ENCODE measurements at regions not wholly inside any gene's neighbourhood (a gene's known extent, or its start where the extent isn't known, plus 50 kb on each side); places are given as distances from the start of the nearest gene placed in this dataset.

DNA sequence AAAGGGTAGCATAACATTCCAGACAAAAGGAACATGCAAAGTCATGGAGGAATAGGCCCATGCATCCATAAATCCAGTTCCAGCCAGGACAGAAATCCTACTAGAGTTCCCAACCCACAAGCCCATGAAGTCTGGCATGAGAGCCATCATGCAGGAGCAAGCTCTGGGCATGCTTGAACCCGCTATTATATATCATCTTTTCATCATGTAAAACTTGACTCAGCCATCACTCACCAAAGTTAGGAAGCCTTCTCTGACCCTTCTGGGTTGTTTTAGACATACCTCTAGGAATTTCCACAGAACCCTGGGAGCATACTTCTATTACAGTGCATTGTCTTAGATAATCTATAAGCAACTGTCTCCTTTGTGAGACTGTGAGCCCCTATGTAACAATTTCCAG is 293.0 kb upstream of the NPSR1 start:
- no peak overlapping the region for H3K27ac ChIP-seq (ENCODE audit: low read depth)
- H3F3A ChIP-seq (replicated peaks; ENCODE audit: low read depth), result no peaks in the 10 kb centered on the region
- H3K4me1 ChIP-seq (ENCODE audit: insufficient read depth), result no peaks in the 10 kb centered on the region
- H3K4me3 ChIP-seq, result no peak overlapping the region
- H3K9me3 Mint-ChIP-seq, result no peaks in the 10 kb centered on the region
- H3K4me3 Mint-ChIP-seq, result no peak overlapping the region
- H3K36me3 Mint-ChIP-seq (ENCODE audit: low read depth), result no peaks in the 10 kb centered on the region
- DNase-seq (ENCODE audit: low spot score) (no peak), ATAC-seq (no peak)
- no peaks in the 10 kb centered on the region for H3K79me2 ChIP-seq (replicated peaks; ENCODE audit: insufficient read depth)
- no peaks in the 10 kb centered on the region for H3K4me1 Mint-ChIP-seq
- H4K20me1 ChIP-seq (replicated peaks; ENCODE audit: insufficient read depth), result no peaks in the 10 kb centered on the region
- TF ChIP-seq, protein P1, sequence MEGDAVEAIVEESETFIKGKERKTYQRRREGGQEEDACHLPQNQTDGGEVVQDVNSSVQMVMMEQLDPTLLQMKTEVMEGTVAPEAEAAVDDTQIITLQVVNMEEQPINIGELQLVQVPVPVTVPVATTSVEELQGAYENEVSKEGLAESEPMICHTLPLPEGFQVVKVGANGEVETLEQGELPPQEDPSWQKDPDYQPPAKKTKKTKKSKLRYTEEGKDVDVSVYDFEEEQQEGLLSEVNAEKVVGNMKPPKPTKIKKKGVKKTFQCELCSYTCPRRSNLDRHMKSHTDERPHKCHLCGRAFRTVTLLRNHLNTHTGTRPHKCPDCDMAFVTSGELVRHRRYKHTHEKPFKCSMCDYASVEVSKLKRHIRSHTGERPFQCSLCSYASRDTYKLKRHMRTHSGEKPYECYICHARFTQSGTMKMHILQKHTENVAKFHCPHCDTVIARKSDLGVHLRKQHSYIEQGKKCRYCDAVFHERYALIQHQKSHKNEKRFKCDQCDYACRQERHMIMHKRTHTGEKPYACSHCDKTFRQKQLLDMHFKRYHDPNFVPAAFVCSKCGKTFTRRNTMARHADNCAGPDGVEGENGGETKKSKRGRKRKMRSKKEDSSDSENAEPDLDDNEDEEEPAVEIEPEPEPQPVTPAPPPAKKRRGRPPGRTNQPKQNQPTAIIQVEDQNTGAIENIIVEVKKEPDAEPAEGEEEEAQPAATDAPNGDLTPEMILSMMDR (conservative IDR thresholded peaks at IDR 0.05; ENCODE audit: low read depth in 2 of 2), result no peak
- TF ChIP-seq, protein P2, sequence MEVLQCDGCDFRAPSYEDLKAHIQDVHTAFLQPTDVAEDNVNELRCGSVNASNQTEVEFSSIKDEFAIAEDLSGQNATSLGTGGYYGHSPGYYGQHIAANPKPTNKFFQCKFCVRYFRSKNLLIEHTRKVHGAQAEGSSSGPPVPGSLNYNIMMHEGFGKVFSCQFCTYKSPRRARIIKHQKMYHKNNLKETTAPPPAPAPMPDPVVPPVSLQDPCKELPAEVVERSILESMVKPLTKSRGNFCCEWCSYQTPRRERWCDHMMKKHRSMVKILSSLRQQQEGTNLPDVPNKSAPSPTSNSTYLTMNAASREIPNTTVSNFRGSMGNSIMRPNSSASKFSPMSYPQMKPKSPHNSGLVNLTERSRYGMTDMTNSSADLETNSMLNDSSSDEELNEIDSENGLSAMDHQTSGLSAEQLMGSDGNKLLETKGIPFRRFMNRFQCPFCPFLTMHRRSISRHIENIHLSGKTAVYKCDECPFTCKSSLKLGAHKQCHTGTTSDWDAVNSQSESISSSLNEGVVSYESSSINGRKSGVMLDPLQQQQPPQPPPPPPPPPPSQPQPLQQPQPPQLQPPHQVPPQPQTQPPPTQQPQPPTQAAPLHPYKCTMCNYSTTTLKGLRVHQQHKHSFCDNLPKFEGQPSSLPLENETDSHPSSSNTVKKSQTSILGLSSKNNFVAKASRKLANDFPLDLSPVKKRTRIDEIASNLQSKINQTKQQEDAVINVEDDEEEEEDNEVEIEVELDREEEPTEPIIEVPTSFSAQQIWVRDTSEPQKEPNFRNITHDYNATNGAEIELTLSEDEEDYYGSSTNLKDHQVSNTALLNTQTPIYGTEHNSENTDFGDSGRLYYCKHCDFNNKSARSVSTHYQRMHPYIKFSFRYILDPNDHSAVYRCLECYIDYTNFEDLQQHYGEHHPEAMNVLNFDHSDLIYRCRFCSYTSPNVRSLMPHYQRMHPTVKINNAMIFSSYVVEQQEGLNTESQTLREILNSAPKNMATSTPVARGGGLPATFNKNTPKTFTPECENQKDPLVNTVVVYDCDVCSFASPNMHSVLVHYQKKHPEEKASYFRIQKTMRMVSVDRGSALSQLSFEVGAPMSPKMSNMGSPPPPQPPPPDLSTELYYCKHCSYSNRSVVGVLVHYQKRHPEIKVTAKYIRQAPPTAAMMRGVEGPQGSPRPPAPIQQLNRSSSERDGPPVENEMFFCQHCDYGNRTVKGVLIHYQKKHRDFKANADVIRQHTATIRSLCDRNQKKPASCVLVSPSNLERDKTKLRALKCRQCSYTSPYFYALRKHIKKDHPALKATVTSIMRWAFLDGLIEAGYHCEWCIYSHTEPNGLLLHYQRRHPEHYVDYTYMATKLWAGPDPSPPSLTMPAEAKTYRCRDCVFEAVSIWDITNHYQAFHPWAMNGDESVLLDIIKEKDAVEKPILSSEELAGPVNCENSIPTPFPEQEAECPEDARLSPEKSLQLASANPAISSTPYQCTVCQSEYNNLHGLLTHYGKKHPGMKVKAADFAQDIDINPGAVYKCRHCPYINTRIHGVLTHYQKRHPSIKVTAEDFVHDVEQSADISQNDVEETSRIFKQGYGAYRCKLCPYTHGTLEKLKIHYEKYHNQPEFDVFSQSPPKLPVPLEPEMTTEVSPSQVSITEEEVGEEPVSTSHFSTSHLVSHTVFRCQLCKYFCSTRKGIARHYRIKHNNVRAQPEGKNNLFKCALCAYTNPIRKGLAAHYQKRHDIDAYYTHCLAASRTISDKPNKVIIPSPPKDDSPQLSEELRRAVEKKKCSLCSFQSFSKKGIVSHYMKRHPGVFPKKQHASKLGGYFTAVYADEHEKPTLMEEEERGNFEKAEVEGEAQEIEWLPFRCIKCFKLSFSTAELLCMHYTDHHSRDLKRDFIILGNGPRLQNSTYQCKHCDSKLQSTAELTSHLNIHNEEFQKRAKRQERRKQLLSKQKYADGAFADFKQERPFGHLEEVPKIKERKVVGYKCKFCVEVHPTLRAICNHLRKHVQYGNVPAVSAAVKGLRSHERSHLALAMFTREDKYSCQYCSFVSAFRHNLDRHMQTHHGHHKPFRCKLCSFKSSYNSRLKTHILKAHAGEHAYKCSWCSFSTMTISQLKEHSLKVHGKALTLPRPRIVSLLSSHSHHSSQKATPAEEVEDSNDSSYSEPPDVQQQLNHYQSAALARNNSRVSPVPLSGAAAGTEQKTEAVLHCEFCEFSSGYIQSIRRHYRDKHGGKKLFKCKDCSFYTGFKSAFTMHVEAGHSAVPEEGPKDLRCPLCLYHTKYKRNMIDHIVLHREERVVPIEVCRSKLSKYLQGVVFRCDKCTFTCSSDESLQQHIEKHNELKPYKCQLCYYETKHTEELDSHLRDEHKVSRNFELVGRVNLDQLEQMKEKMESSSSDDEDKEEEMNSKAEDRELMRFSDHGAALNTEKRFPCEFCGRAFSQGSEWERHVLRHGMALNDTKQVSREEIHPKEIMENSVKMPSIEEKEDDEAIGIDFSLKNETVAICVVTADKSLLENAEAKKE (CRISPR knock-in tag; IDR thresholded peaks at IDR 0.05), result no peak
- TF ChIP-seq, protein P3, sequence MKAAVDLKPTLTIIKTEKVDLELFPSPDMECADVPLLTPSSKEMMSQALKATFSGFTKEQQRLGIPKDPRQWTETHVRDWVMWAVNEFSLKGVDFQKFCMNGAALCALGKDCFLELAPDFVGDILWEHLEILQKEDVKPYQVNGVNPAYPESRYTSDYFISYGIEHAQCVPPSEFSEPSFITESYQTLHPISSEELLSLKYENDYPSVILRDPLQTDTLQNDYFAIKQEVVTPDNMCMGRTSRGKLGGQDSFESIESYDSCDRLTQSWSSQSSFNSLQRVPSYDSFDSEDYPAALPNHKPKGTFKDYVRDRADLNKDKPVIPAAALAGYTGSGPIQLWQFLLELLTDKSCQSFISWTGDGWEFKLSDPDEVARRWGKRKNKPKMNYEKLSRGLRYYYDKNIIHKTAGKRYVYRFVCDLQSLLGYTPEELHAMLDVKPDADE (IDR thresholded peaks at IDR 0.05), result no peak
- TF ChIP-seq CREB1 (CRISPR knock-in tag; IDR thresholded peaks at IDR 0.05; ENCODE audit: low read depth) (no peak), EZH2phosphoT487 (IDR thresholded peaks at IDR 0.05; ENCODE audit: unreplicated experiment) (no peak), JUNB (IDR thresholded peaks at IDR 0.05; ENCODE audit: unreplicated experiment) (no peak), NANOG (IDR thresholded peaks at IDR 0.05; ENCODE audit: borderline replicate concordance) (no peak), ZNF331 (CRISPR knock-in tag; IDR thresholded peaks at IDR 0.05; ENCODE audit: low read depth) (no peak), EZH2 (IDR thresholded peaks at IDR 0.05; ENCODE audit: low read depth, unreplicated experiment) (no peak), STAT1 (IDR thresholded peaks at IDR 0.05; ENCODE audit: unreplicated experiment) (no peak), POLR2AphosphoS5 (IDR thresholded peaks at IDR 0.05; ENCODE audit: low read depth) (no peak), ZNF114 (CRISPR knock-in tag; IDR thresholded peaks at IDR 0.05) (no peak)
- TF ChIP-seq, protein P4, sequence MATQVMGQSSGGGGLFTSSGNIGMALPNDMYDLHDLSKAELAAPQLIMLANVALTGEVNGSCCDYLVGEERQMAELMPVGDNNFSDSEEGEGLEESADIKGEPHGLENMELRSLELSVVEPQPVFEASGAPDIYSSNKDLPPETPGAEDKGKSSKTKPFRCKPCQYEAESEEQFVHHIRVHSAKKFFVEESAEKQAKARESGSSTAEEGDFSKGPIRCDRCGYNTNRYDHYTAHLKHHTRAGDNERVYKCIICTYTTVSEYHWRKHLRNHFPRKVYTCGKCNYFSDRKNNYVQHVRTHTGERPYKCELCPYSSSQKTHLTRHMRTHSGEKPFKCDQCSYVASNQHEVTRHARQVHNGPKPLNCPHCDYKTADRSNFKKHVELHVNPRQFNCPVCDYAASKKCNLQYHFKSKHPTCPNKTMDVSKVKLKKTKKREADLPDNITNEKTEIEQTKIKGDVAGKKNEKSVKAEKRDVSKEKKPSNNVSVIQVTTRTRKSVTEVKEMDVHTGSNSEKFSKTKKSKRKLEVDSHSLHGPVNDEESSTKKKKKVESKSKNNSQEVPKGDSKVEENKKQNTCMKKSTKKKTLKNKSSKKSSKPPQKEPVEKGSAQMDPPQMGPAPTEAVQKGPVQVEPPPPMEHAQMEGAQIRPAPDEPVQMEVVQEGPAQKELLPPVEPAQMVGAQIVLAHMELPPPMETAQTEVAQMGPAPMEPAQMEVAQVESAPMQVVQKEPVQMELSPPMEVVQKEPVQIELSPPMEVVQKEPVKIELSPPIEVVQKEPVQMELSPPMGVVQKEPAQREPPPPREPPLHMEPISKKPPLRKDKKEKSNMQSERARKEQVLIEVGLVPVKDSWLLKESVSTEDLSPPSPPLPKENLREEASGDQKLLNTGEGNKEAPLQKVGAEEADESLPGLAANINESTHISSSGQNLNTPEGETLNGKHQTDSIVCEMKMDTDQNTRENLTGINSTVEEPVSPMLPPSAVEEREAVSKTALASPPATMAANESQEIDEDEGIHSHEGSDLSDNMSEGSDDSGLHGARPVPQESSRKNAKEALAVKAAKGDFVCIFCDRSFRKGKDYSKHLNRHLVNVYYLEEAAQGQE (IDR thresholded peaks at IDR 0.05; ENCODE audit: unreplicated experiment), result no peak
- H3K27ac Mint-ChIP-seq, result no peak overlapping the region
- no peak overlapping the region for H2AFZ ChIP-seq
- H3K27me3 ChIP-seq (ENCODE audit: insufficient read depth), result peaks cover 3% of the 10 kb centered on the region; the same call in 1 of the 2 replicates
- peaks cover under 1% of the 10 kb centered on the region for H3K27me3 Mint-ChIP-seq (ENCODE audit: insufficient read depth, low read depth, poor library complexity)
- H3K36me3 ChIP-seq (ENCODE audit: insufficient read depth), result no peaks in the 10 kb centered on the region
- no peak overlapping the region for H3K4me2 ChIP-seq
- 0 out of 2 replicates have a peak, but pooled peaks cover 5% of the 10 kb centered on the region for H3K9me2 ChIP-seq (ENCODE audit: insufficient read depth)

Data from GM23338 (cell line).